RWPE2 (cell line): ENCODE measurements at regions not wholly inside any gene's neighbourhood (a gene's known extent, or its start where the extent isn't known, plus 50 kb on each side); places are given as distances from the start of the nearest gene placed in this dataset.

ENCODE experiments used
- ATAC-seq: fragments of 200-7000 bp; cut with Tn5 transposase; 3 replicates; pipeline ENCODE4 v1.9.1; 2021; ENCODE audit warnings: low read depth
- DNase-seq: peaks from one replicate; pipeline ENCODE4 v3.0.0-alpha.2; 2020; ENCODE audit warnings: low spot score
- H3K27ac ChIP-seq: fragments of 450-650 bp; 2 replicates; pipeline ENCODE4 v1.5.1; 2017; ENCODE audit warnings: mild to moderate bottlenecking; ENCODE audit not compliant: poor library complexity, severe bottlenecking
- H3K27me3 ChIP-seq: fragments of 250-450 bp; sonication (Bioruptor Pico); 2 replicates; pipeline ENCODE4 v1.5.1; 2021; ENCODE audit warnings: mild to moderate bottlenecking, moderate library complexity; ENCODE audit not compliant: insufficient read depth, poor library complexity, severe bottlenecking
- H3K36me3 ChIP-seq: fragments of 250-450 bp; sonication (Bioruptor Pico); 2 replicates; pipeline ENCODE4 v1.5.1; 2020; ENCODE audit warnings: low read depth, mild to moderate bottlenecking, moderate library complexity
- H3K4me1 ChIP-seq: fragments of 250-450 bp; sonication (Bioruptor Pico); 2 replicates; pipeline ENCODE4 v1.5.1; 2021; ENCODE audit warnings: mild to moderate bottlenecking, moderate library complexity; ENCODE audit not compliant: insufficient read depth, poor library complexity, severe bottlenecking
- H3K4me3 ChIP-seq: fragments of 250-450 bp; sonication (Bioruptor Pico); 2 replicates; pipeline ENCODE4 v1.5.1; 2021; ENCODE audit warnings: mild to moderate bottlenecking, moderate library complexity; ENCODE audit not compliant: severe bottlenecking
- H3K9me3 ChIP-seq: fragments of 250-450 bp; sonication (Bioruptor Pico); 2 replicates; pipeline ENCODE4 v1.5.1; 2021; ENCODE audit warnings: mild to moderate bottlenecking, moderate library complexity; ENCODE audit not compliant: severe bottlenecking
- TF ChIP-seq, protein P1 (sequence below): fragments of 450-650 bp; IDR thresholded peaks from one replicate; pipeline ENCODE4 v1.5.1; 2017; ENCODE audit warnings: mild to moderate bottlenecking, moderate library complexity; ENCODE audit not compliant: poor library complexity, severe bottlenecking

DNA sequence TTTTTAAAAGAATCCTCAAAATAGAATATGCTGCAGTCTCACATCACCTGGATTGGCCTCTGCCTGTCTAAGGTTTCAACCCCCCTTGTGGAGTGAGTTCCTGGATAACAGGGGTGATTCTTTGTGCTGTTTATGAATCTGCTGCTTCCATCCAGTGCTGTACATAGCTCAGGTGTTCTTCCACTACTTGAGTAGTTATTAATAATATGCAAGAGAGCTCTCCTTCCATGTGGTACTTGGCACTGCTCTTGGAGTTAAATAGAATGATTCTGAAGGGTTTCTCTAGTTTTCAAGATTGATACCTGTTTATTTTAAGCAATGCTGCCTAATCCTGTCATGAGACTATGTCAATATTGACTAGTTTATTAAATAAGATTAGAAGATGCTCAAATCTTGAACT is 273.6 kb downstream of the RDH14 start:
- no peaks in the 10 kb centered on the region for H3K9me3 ChIP-seq
- no peaks in the 10 kb centered on the region for H3K36me3 ChIP-seq
- H3K27ac ChIP-seq, result no peak overlapping the region
- no peak for ATAC-seq
- peaks cover 8% of the 10 kb centered on the region for H3K4me1 ChIP-seq
- no peaks in the 10 kb centered on the region for H3K27me3 ChIP-seq
- no peak overlapping the region for H3K4me3 ChIP-seq
- no peak for DNase-seq
- TF ChIP-seq, protein P1, sequence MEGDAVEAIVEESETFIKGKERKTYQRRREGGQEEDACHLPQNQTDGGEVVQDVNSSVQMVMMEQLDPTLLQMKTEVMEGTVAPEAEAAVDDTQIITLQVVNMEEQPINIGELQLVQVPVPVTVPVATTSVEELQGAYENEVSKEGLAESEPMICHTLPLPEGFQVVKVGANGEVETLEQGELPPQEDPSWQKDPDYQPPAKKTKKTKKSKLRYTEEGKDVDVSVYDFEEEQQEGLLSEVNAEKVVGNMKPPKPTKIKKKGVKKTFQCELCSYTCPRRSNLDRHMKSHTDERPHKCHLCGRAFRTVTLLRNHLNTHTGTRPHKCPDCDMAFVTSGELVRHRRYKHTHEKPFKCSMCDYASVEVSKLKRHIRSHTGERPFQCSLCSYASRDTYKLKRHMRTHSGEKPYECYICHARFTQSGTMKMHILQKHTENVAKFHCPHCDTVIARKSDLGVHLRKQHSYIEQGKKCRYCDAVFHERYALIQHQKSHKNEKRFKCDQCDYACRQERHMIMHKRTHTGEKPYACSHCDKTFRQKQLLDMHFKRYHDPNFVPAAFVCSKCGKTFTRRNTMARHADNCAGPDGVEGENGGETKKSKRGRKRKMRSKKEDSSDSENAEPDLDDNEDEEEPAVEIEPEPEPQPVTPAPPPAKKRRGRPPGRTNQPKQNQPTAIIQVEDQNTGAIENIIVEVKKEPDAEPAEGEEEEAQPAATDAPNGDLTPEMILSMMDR, result no peak

DNA sequence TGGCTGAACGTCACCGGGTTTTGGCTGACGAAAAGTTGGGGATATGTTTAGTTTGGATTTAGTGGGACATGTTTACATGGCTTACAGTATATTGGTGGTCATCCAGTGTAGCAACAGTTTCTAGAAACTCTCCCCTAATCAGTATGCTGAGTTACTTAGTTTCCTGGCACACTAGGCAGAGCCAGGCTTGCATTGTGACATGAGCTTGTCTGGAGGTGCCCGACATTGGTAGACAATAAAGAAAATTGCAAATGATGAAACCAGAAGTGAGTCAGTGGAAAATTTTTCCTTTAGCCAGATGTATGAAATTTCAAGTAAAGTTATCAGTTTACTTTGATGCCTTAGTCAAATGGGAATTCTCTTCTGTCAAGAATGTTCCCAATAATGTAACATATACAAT is 276.1 kb downstream of the RDH14 start:
- Histone ChIP-seq H3K27ac (peak overlapping the region; percentile 58), H3K4me3 (no peak overlapping the region), H3K4me1 (peaks cover 8% of the 10 kb centered on the region), H3K27me3 (no peaks in the 10 kb centered on the region), H3K36me3 (no peaks in the 10 kb centered on the region), H3K9me3 (no peaks in the 10 kb centered on the region)
- TF ChIP-seq, protein P1, result no peak
- DNase-seq (no peak), ATAC-seq (peak; percentile 83)

DNA sequence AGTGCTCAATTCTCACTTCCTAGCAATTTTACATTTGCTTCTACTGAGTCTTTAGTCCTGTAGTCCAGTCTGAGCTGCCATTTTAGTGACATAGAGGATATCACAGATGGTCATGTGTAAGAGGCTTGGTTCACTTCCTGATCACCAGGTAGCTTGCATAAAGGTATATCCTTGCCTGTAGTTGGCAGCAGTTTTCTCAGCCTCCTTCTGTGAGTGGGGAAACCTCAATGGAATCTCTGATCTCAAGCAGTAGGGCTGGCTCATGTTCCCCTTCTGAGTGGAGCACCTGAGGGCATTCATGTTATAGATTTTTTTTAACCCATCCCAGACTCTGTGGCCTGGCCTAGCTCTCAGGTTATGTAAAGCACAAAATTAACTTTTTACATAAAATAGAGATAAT is 278.4 kb downstream of the RDH14 start:
- H3K4me1 ChIP-seq, result peaks cover 8% of the 10 kb centered on the region
- H3K36me3 ChIP-seq, result no peaks in the 10 kb centered on the region
- H3K9me3 ChIP-seq, result no peaks in the 10 kb centered on the region
- TF ChIP-seq, protein P1, result no peak
- no peak overlapping the region for H3K27ac ChIP-seq
- DNase-seq (no peak), ATAC-seq (no peak)
- no peaks in the 10 kb centered on the region for H3K27me3 ChIP-seq
- no peak overlapping the region for H3K4me3 ChIP-seq

DNA sequence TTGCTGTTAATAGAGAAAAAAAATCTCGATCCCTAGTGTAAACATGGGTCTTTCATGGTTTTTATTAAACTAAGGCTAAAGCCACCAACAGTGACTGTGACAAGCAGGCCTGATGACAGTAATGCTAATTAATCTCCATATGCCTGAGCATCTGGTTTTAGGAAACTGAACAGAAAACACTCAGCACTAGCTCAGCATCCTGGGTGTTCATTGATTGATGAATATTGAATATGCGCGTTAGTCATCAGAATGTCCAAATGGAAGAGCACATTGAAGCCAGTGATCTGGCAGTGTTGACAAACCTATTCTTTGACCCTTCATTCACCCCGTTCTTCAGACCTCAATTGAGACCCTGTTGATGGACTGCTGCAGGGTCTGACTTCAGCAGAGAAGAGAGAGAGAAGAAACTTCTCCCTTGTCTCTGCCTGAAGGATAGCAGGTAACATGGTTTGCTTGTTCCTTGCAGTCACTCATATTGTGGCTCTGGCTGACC is 283.8 kb downstream of the RDH14 start:
- DNase-seq (no peak), ATAC-seq (no peak)
- TF ChIP-seq, protein P1, result no peak
- Histone ChIP-seq H3K36me3 (no peaks in the 10 kb centered on the region), H3K27ac (no peak overlapping the region), H3K27me3 (no peaks in the 10 kb centered on the region), H3K9me3 (no peaks in the 10 kb centered on the region), H3K4me3 (no peak overlapping the region), H3K4me1 (no peaks in the 10 kb centered on the region)

DNA sequence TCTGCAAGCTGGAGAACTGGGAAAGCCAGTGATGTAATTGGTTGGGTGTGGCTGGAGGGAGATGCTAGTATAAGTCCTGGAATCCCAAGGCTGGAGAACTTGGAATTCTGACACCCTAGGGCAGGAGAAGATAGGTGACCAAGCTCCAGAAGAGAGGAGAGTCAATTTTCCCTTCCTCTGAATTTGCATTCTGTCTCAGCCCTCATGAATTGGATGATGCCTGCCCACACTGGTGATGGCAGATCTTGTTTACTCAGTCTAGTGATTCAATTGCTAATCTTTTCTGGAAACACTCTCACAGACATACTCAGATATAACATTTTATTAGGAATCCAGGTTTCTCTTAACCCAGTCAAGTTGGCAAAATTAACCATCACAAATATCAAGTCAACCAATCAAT is 287.2 kb downstream of the RDH14 start:
- ATAC-seq (no peak), DNase-seq (no peak)
- H3K9me3 ChIP-seq, result no peaks in the 10 kb centered on the region
- H3K4me3 ChIP-seq, result no peak overlapping the region
- H3K4me1 ChIP-seq, result no peaks in the 10 kb centered on the region
- TF ChIP-seq, protein P1, result no peak
- H3K36me3 ChIP-seq, result no peaks in the 10 kb centered on the region
- H3K27me3 ChIP-seq, result no peaks in the 10 kb centered on the region
- no peak overlapping the region for H3K27ac ChIP-seq
